Endothelial cell of umbilical vein (primary cell): ENCODE measurements at regions not wholly inside any gene's neighbourhood (a gene's known extent, or its start where the extent isn't known, plus 50 kb on each side); places are given as distances from the start of the nearest gene placed in this dataset.

Experiments used
- BruUV-seq: library from RNA; stranded (reverse); fragments of 400-500 nt; replicated peaks from 2 replicates; lab custom pipeline; 2021; lab: Mats Ljungman, UMichigan
- CTCF ChIA-PET: fragments of 300-600, 350-600 bp; sonication (Branson Sonifier 250); formaldehyde crosslinking; loops from one replicate; lab custom pipeline; 2021; ENCODE audit warnings: antibody characterized with exemption, inconsistent platforms; lab: Charles Lee
- POLR2A ChIA-PET: fragments of 300-600, 350-600 bp; sonication (Branson Sonifier 250); formaldehyde crosslinking; loops from one replicate; lab custom pipeline; 2021; ENCODE audit warnings: antibody characterized with exemption, inconsistent platforms; lab: Charles Lee
- DNase-seq: peaks from one replicate; pipeline ENCODE4 v3.0.0-alpha.2; 2011; ENCODE audit warnings: low read depth, low spot score
- FAIRE-seq: peaks from 2 replicates; lab custom pipeline; 2011; peaks lifted over from hg19 to GRCh38; lab: Jason Lieb, UNC
- H2AFZ ChIP-seq: 2 replicates; pipeline ENCODE4 v1.6.0; 2012; ENCODE audit warnings: low read depth, low read length, control low read depth, inconsistent platforms
- H3K27ac ChIP-seq: 2 replicates; pipeline ENCODE4 v1.5.1; 2011; ENCODE audit warnings: low read depth, mild to moderate bottlenecking, control low read depth, low read length, moderate library complexity; ENCODE audit not compliant: insufficient read depth
- H3K27me3 ChIP-seq, 2 experiments: 2 replicates each; pipeline versions ENCODE4 v1.6.0 to v1.6.1; 2011; ENCODE audit warnings: low read length in 2 of 2, mixed read lengths in 1 of 2; ENCODE audit not compliant: control insufficient read depth in 2 of 2, insufficient read depth in 2 of 2
- H3K36me3 ChIP-seq, 2 experiments: 2 replicates in 1 of 2; 3 replicates in 1 of 2; pipeline ENCODE4 v1.5.1; 2011; ENCODE audit warnings: low read length in 2 of 2, mild to moderate bottlenecking in 1 of 2, moderate library complexity in 1 of 2; ENCODE audit not compliant: control insufficient read depth in 2 of 2, insufficient read depth in 2 of 2; ENCODE audit errors: extremely low read depth in 1 of 2
- H3K4me1 ChIP-seq: 3 replicates; pipeline ENCODE4 v1.5.1; 2011; ENCODE audit warnings: mild to moderate bottlenecking, low read length; ENCODE audit not compliant: control insufficient read depth, insufficient read depth; ENCODE audit errors: extremely low read depth
- H3K4me2 ChIP-seq: 2 replicates; pipeline ENCODE4 v1.6.1; 2011; ENCODE audit warnings: low read length, control low read depth, mixed read lengths; ENCODE audit not compliant: insufficient read depth
- H3K4me3 ChIP-seq, 3 experiments: fragments of 200-600 bp in 1 of 3; sonication (generic), shearing (Covaris generic) in 1 of 3; replicated peaks in 1 of 3; 2 replicates each; pipeline ENCODE4 v1.5.1; 2011 to 2016; ENCODE audit warnings: control low read depth in 3 of 3, low read length in 3 of 3, mild to moderate bottlenecking in 2 of 3, inconsistent platforms in 1 of 3, low read depth in 1 of 3, moderate library complexity in 1 of 3; ENCODE audit not compliant: insufficient read depth in 1 of 3
- H3K79me2 ChIP-seq: 2 replicates; pipeline ENCODE4 v1.6.0; 2012; ENCODE audit warnings: low read length, inconsistent platforms; ENCODE audit not compliant: control insufficient read depth, insufficient read depth
- H3K9ac ChIP-seq: replicated peaks from 2 replicates; pipeline ENCODE3; 2011; ENCODE audit warnings: low read length, control low read depth; ENCODE audit not compliant: insufficient read depth; ENCODE audit errors: extremely low read depth
- H3K9me1 ChIP-seq: replicated peaks from 3 replicates; pipeline ENCODE4 v1.6.0; 2011; ENCODE audit warnings: mild to moderate bottlenecking, low read length; ENCODE audit not compliant: control insufficient read depth, insufficient read depth; ENCODE audit errors: extremely low read depth
- H3K9me3 ChIP-seq: replicated peaks from 2 replicates; pipeline ENCODE4 v1.5.1; 2012; ENCODE audit warnings: low read length, inconsistent platforms; ENCODE audit not compliant: control insufficient read depth, insufficient read depth
- H4K20me1 ChIP-seq: replicated peaks from 2 replicates; pipeline ENCODE3; 2011; ENCODE audit warnings: mild to moderate bottlenecking, low read length; ENCODE audit not compliant: control insufficient read depth, insufficient read depth; ENCODE audit errors: extremely low read depth
- EZH2 ChIP-seq: IDR thresholded peaks from 2 replicates; pipeline ENCODE4 v1.6.1; 2012; ENCODE audit warnings: borderline replicate concordance, low read depth, mild to moderate bottlenecking, moderate library complexity, low read length, inconsistent platforms; ENCODE audit not compliant: severe bottlenecking
- FOS ChIP-seq: IDR thresholded peaks from 2 replicates; pipeline ENCODE4 v1.6.1; 2011; ENCODE audit warnings: mild to moderate bottlenecking, low read length, moderate library complexity, borderline replicate concordance; ENCODE audit not compliant: insufficient read depth
- JUN ChIP-seq: IDR thresholded peaks from 2 replicates; pipeline ENCODE4 v1.6.1; 2011; ENCODE audit warnings: borderline replicate concordance, low read depth; ENCODE audit not compliant: insufficient read length, insufficient read depth
- MYC ChIP-seq: IDR thresholded peaks from one replicate; pipeline ENCODE4 v1.6.1; 2011; ENCODE audit warnings: mild to moderate bottlenecking, low read depth, low read length
- POLR2A ChIP-seq: IDR thresholded peaks from 2 replicates; pipeline ENCODE4 v1.6.1; 2012; ENCODE audit warnings: low read depth, mild to moderate bottlenecking, control low read depth, low read length
- POLR2AphosphoS5 ChIP-seq: IDR thresholded peaks from 2 replicates; pipeline ENCODE4 v1.6.1; 2012; ENCODE audit warnings: low read depth, mild to moderate bottlenecking, control low read depth, low read length, moderate library complexity; ENCODE audit not compliant: insufficient read depth
- dilution Hi-C: fragments of 300-500 bp; cut with MboI; formaldehyde crosslinking; loops from one replicate; pipeline ENCODE4 v1.15.0; 2019; ENCODE audit warnings: low sequenced_read_pairs; ENCODE audit not compliant: extremely low pct_ligation_motif_present
- intact Hi-C: fragments of 100-400 bp; cut with micrococcal nuclease; formaldehyde crosslinking; loops from one replicate; pipeline ENCODE4 v1.10.0; 2022
- TF ChIP-seq, protein P1 (sequence below): IDR thresholded peaks from 2 replicates; pipeline ENCODE4 v1.6.1; 2011; ENCODE audit not compliant: insufficient read depth, insufficient read length
- TF ChIP-seq, protein P2 (sequence below), 2 donors: IDR thresholded peaks; 1 replicate in 1 of 2; 2 replicates in 1 of 2; pipeline ENCODE4 v1.5.1; 2011; ENCODE audit warnings: low read length in 2 of 2, mild to moderate bottlenecking in 2 of 2, moderate library complexity in 2 of 2, control low read depth in 1 of 2, inconsistent platforms in 1 of 2, low read depth in 1 of 2; ENCODE audit not compliant: insufficient read depth in 1 of 2; ENCODE audit errors: extremely low read depth in 1 of 2

DNA sequence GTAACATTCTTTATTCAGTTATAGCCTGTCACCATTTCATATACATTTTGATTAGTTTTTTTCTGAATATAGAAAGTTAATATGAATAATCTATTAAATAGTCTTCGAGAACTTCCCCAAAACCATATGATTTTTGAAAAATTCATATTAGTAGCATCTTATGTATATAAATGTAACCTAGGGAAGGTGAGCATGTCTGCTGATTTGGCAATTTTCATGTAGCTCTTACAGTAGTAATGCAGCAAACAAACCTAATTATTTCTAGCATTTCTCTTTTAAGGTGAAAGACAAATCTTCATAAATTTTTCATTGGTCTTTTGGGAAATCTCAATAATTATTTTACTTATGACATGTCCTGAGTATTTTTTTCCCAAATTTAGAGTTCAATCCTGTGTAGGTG, 939.0 kb downstream of the TBC1D32 start:
- Histone ChIP-seq H2AFZ (no peak overlapping the region), H3K79me2 (no peaks in the 10 kb centered on the region), H3K36me3 (no peaks in the 10 kb centered on the region), H3K9ac (no peak overlapping the region), H3K4me3 (no peak overlapping the region), H4K20me1 (no peaks in the 10 kb centered on the region), H3K27me3 (no peaks in the 10 kb centered on the region), H3K4me1 (no peaks in the 10 kb centered on the region), H3K9me1 (no peaks in the 10 kb centered on the region), H3K4me2 (no peak overlapping the region), H3K9me3 (no peaks in the 10 kb centered on the region), H3K27ac (no peak overlapping the region)
- FAIRE-seq (no peak), DNase-seq (no peak)
- no TSS peak for BruUV-seq
- CTCF ChIA-PET: no interaction called here
- TF ChIP-seq JUN (no peak), FOS (no peak), POLR2A (no peak), EZH2 (no peak), POLR2AphosphoS5 (no peak), MYC (no peak)
- TF ChIP-seq, protein P1, sequence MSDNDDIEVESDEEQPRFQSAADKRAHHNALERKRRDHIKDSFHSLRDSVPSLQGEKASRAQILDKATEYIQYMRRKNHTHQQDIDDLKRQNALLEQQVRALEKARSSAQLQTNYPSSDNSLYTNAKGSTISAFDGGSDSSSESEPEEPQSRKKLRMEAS: no peak
- TF ChIP-seq, protein P2, sequence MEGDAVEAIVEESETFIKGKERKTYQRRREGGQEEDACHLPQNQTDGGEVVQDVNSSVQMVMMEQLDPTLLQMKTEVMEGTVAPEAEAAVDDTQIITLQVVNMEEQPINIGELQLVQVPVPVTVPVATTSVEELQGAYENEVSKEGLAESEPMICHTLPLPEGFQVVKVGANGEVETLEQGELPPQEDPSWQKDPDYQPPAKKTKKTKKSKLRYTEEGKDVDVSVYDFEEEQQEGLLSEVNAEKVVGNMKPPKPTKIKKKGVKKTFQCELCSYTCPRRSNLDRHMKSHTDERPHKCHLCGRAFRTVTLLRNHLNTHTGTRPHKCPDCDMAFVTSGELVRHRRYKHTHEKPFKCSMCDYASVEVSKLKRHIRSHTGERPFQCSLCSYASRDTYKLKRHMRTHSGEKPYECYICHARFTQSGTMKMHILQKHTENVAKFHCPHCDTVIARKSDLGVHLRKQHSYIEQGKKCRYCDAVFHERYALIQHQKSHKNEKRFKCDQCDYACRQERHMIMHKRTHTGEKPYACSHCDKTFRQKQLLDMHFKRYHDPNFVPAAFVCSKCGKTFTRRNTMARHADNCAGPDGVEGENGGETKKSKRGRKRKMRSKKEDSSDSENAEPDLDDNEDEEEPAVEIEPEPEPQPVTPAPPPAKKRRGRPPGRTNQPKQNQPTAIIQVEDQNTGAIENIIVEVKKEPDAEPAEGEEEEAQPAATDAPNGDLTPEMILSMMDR (IDR thresholded peaks at IDR 0.05; ENCODE audit: extremely low read depth in 1 of 2, insufficient read depth in 1 of 2, low read depth in 1 of 2, low read length in 2 of 2): no peak
- intact Hi-C loops: no loop called here
- dilution Hi-C loops: no loop called here
- POLR2A ChIA-PET: no interaction called here

DNA sequence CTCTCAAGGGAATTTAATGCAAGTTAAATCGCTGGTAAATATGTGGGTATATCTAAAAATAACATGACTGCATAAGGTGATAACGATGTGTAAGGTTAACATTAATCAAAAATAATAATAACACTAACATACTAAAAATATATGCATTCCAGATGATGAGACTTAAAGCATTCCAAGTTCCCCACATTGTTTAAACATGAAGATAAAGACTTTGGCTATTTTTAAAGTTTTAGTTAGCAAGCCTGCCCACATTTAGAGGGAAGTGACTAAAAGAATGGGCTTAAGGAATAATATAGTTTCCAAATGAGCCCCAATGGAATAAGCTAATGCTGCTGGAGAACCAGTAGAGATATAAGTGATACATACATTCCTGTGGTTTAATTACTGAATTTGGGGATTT, 941.3 kb downstream of the TBC1D32 start:
- Histone ChIP-seq H3K36me3 (no peaks in the 10 kb centered on the region), H4K20me1 (no peaks in the 10 kb centered on the region), H3K27me3 (no peaks in the 10 kb centered on the region), H3K9me3 (no peaks in the 10 kb centered on the region), H2AFZ (no peak overlapping the region), H3K79me2 (no peaks in the 10 kb centered on the region), H3K4me2 (no peak overlapping the region), H3K4me3 (no peak overlapping the region), H3K27ac (no peak overlapping the region), H3K4me1 (no peaks in the 10 kb centered on the region), H3K9ac (no peak overlapping the region), H3K9me1 (no peaks in the 10 kb centered on the region)
- CTCF ChIA-PET: no interaction called here
- intact Hi-C loops: no loop called here
- no peak for TF ChIP-seq POLR2A
- no peak for TF ChIP-seq EZH2
- POLR2A ChIA-PET: no interaction called here
- DNase-seq (no peak), FAIRE-seq (no peak)
- dilution Hi-C loops: no loop called here
- BruUV-seq: no TSS peak
